Naive thymus-derived CD4-positive, alpha-beta T cell (primary cell): ENCODE measurements at regions not wholly inside any gene's neighbourhood (a gene's known extent, or its start where the extent isn't known, plus 50 kb on each side); places are given as distances from the start of the nearest gene placed in this dataset.
A peak's percentile ranks its signal among the peaks of the same experiment; 100 is the strongest.

Experiments
- ATAC-seq: fragments of 150-1000 bp; cut with Tn5 transposase; 2 replicates; pipeline ENCODE4 v1.10.0; 2021; ENCODE audit warnings: mild to moderate bottlenecking, moderate library complexity
- CTCF ChIA-PET: fragments of 350-600 bp; sonication (Branson Sonifier 250); formaldehyde crosslinking; loops from one replicate; lab custom pipeline; 2021; ENCODE audit warnings: antibody characterized with exemption; lab: Charles Lee
- POLR2A ChIA-PET: fragments of 350-600 bp; sonication (Branson Sonifier 250); formaldehyde crosslinking; loops from one replicate; lab custom pipeline; 2021; ENCODE audit warnings: antibody characterized with exemption, inconsistent platforms; lab: Charles Lee
- DNase-seq, 9 donors: peaks; one replicate each; pipeline versions ENCODE4 v3.0.0 to v3.0.0-alpha.2; 2020 to 2022; ENCODE audit warnings: mixed read lengths in 1 of 9
- H3K27ac ChIP-seq: one replicate; pipeline ENCODE4 v1.7.0; 2013; ENCODE audit warnings: mild to moderate bottlenecking, low read depth, low read length, moderate library complexity
- H3K27me3 ChIP-seq, 2 donors: one replicate each; pipeline ENCODE4 v1.7.0; 2013; ENCODE audit warnings: low read length in 2 of 2, mild to moderate bottlenecking in 2 of 2, moderate library complexity in 2 of 2; ENCODE audit not compliant: control insufficient read depth in 2 of 2, insufficient read depth in 2 of 2
- H3K36me3 ChIP-seq, 3 experiments: 1 replicate in 2 of 3; 2 replicates in 1 of 3; pipeline ENCODE4 v1.7.0; 2013; ENCODE audit warnings: low read length in 3 of 3, mild to moderate bottlenecking in 3 of 3, moderate library complexity in 1 of 3; ENCODE audit not compliant: insufficient read depth in 3 of 3, control insufficient read depth in 2 of 3
- H3K4me1 ChIP-seq, 2 donors: one replicate each; pipeline ENCODE4 v1.7.0; 2013; ENCODE audit warnings: low read length in 2 of 2, mild to moderate bottlenecking in 2 of 2, moderate library complexity in 1 of 2; ENCODE audit not compliant: control insufficient read depth in 2 of 2, insufficient read depth in 2 of 2
- H3K4me3 ChIP-seq: 2 replicates; pipeline ENCODE4 v1.7.0; 2013; ENCODE audit warnings: mild to moderate bottlenecking, low read length
- H3K9me3 ChIP-seq, 3 experiments: 1 replicate in 2 of 3; 2 replicates in 1 of 3; pipeline ENCODE4 v1.7.0; 2013; ENCODE audit warnings: low read length in 3 of 3; ENCODE audit not compliant: control insufficient read depth in 2 of 3
- H3K27ac Mint-ChIP-seq, 9 donors: one replicate each; pipeline ENCODE4 v1.8.0; 2020 to 2022; ENCODE audit warnings: mixed read lengths in 9 of 9, mild to moderate bottlenecking in 8 of 9, moderate library complexity in 5 of 9, inconsistent platforms in 2 of 9
- H3K27me3 Mint-ChIP-seq, 5 donors: one replicate each; pipeline ENCODE4 v1.8.0; 2021 to 2022; ENCODE audit warnings: mixed read lengths in 5 of 5, mild to moderate bottlenecking in 1 of 5
- H3K36me3 Mint-ChIP-seq, 5 donors: one replicate each; pipeline ENCODE4 v1.8.0; 2020 to 2022; ENCODE audit warnings: mixed read lengths in 5 of 5, mild to moderate bottlenecking in 3 of 5, inconsistent platforms in 1 of 5
- H3K4me1 Mint-ChIP-seq, 7 donors: one replicate each; pipeline ENCODE4 v1.8.0; 2020 to 2022; ENCODE audit warnings: mixed read lengths in 7 of 7, mild to moderate bottlenecking in 3 of 7, inconsistent platforms in 1 of 7
- H3K4me3 Mint-ChIP-seq, 10 donors: one replicate each; pipeline ENCODE4 v1.8.0; 2020 to 2022; ENCODE audit warnings: mild to moderate bottlenecking in 10 of 10, mixed read lengths in 10 of 10, moderate library complexity in 6 of 10, inconsistent platforms in 2 of 10
- H3K9me3 Mint-ChIP-seq, 11 donors: one replicate each; pipeline ENCODE4 v1.8.0; 2020 to 2022; ENCODE audit warnings: mixed read lengths in 11 of 11, mild to moderate bottlenecking in 4 of 11, inconsistent platforms in 1 of 11, moderate library complexity in 1 of 11
- intact Hi-C, 2 donors: fragments of 100-400 bp; cut with micrococcal nuclease; formaldehyde crosslinking; loops; one replicate each; pipeline ENCODE4 v1.15.1; 2023

- no peak for ATAC-seq
- Mint-ChIP-seq H3K27me3 (no peaks in the 10 kb centered on the region), H3K36me3 (no peaks in the 10 kb centered on the region), H3K27ac (no peak overlapping the region), H3K9me3 (peaks cover 0 to 11% (median 2%) of the 10 kb centered on the region in 11 donors), H3K4me3 (no peak overlapping the region), H3K4me1 (no peaks in the 10 kb centered on the region)
- Histone ChIP-seq H3K4me3 (no peak overlapping the region), H3K36me3 (no peaks in the 10 kb centered on the region), H3K27me3 (no peaks in the 10 kb centered on the region), H3K27ac (no peak overlapping the region), H3K9me3 (no peaks in the 10 kb centered on the region), H3K4me1 (no peaks in the 10 kb centered on the region)
- DNase-seq: no peak
- ChIA-PET CTCF (no interaction called here), POLR2A (no interaction called here)
- intact Hi-C loops: no loop called here
Measured at GRCh38 chr2:103367877-103368276, 606.0 kb downstream of the TMEM182 start.

GRCh38 chr2:103383541-103383940, 621.7 kb downstream of the TMEM182 start:
- Histone ChIP-seq H3K4me3 (no peak overlapping the region), H3K27me3 (no peaks in the 10 kb centered on the region), H3K9me3 (no peaks in the 10 kb centered on the region), H3K4me1 (no peaks in the 10 kb centered on the region), H3K27ac (no peak overlapping the region), H3K36me3 (no peaks in the 10 kb centered on the region)
- POLR2A ChIA-PET: no interaction called here
- Mint-ChIP-seq H3K36me3 (no peaks in the 10 kb centered on the region), H3K9me3 (peaks cover 0 to 21% (median 7%) of the 10 kb centered on the region in 11 donors), H3K27ac (no peak overlapping the region), H3K27me3 (no peaks in the 10 kb centered on the region), H3K4me3 (no peak overlapping the region), H3K4me1 (no peaks in the 10 kb centered on the region)
- intact Hi-C loops: no loop called here
- CTCF ChIA-PET: interaction anchor here (0.6 kb wide), 1 partner anchor 18 kb away, joined by 3 read pairs; no protein-coding TSS in a partner anchor
- ATAC-seq: no peak
- DNase-seq: no peak

- POLR2A ChIA-PET: no interaction called here
- Mint-ChIP-seq H3K9me3 (peaks cover 0 to 13% (median 4%) of the 10 kb centered on the region in 11 donors), H3K27me3 (no peaks in the 10 kb centered on the region), H3K4me3 (no peak overlapping the region), H3K4me1 (no peaks in the 10 kb centered on the region), H3K36me3 (no peaks in the 10 kb centered on the region), H3K27ac (no peak overlapping the region)
- no peak for ATAC-seq
- Histone ChIP-seq H3K27ac (no peak overlapping the region), H3K4me3 (no peak overlapping the region), H3K9me3 (no peaks in the 10 kb centered on the region), H3K27me3 (no peaks in the 10 kb centered on the region), H3K36me3 (no peaks in the 10 kb centered on the region), H3K4me1 (no peaks in the 10 kb centered on the region)
- no peak for DNase-seq
- intact Hi-C loops: no loop called here
- CTCF ChIA-PET: no interaction called here
Measured at GRCh38 chr2:103386872-103387271, 625.0 kb downstream of the TMEM182 start.

- Histone ChIP-seq H3K4me1 (no peaks in the 10 kb centered on the region), H3K4me3 (no peak overlapping the region), H3K36me3 (no peaks in the 10 kb centered on the region), H3K9me3 (no peaks in the 10 kb centered on the region), H3K27ac (no peak overlapping the region), H3K27me3 (no peaks in the 10 kb centered on the region)
- H3K9me3 Mint-ChIP-seq: peaks cover 0 to 10% (median 4%) of the 10 kb centered on the region in 11 donors
- no peaks in the 10 kb centered on the region for H3K4me1 Mint-ChIP-seq
- no peak overlapping the region for H3K27ac Mint-ChIP-seq
- ATAC-seq (no peak), DNase-seq (no peak)
- intact Hi-C loops: no loop called here
- no peak overlapping the region for H3K4me3 Mint-ChIP-seq
- ChIA-PET POLR2A (no interaction called here), CTCF (no interaction called here)
- no peaks in the 10 kb centered on the region for H3K27me3 Mint-ChIP-seq
- no peaks in the 10 kb centered on the region for H3K36me3 Mint-ChIP-seq
Measured at GRCh38 chr2:103387888-103388287, 626.1 kb downstream of the TMEM182 start.

- Histone ChIP-seq H3K36me3 (no peaks in the 10 kb centered on the region), H3K27ac (no peak overlapping the region), H3K9me3 (no peaks in the 10 kb centered on the region), H3K4me1 (no peaks in the 10 kb centered on the region), H3K4me3 (no peak overlapping the region), H3K27me3 (no peaks in the 10 kb centered on the region)
- no peaks in the 10 kb centered on the region for H3K4me1 Mint-ChIP-seq
- peaks cover 0 to 4% (median 0%) of the 10 kb centered on the region in 5 donors for H3K36me3 Mint-ChIP-seq
- ATAC-seq (no peak), DNase-seq (no peak)
- peaks cover 0 to 7% (median 3%) of the 10 kb centered on the region in 11 donors for H3K9me3 Mint-ChIP-seq
- H3K27ac Mint-ChIP-seq: peak overlapping the region in 1 of 9 donors; percentile 46
- H3K27me3 Mint-ChIP-seq: no peaks in the 10 kb centered on the region
- CTCF ChIA-PET: no interaction called here
- no peak overlapping the region for H3K4me3 Mint-ChIP-seq
- intact Hi-C loops: no loop called here
- POLR2A ChIA-PET: no interaction called here
Measured at GRCh38 chr2:103396152-103396551, 634.3 kb downstream of the TMEM182 start.

GRCh38 chr2:103401621-103402020, 639.8 kb downstream of the TMEM182 start:
- ChIA-PET CTCF (no interaction called here), POLR2A (no interaction called here)
- ATAC-seq (no peak), DNase-seq (no peak)
- Mint-ChIP-seq H3K9me3 (peaks cover 0 to 7% (median 0%) of the 10 kb centered on the region in 11 donors), H3K27me3 (no peaks in the 10 kb centered on the region), H3K27ac (no peak overlapping the region), H3K36me3 (no peaks in the 10 kb centered on the region), H3K4me1 (no peaks in the 10 kb centered on the region), H3K4me3 (no peak overlapping the region)
- Histone ChIP-seq H3K4me1 (no peaks in the 10 kb centered on the region), H3K27ac (no peak overlapping the region), H3K27me3 (no peaks in the 10 kb centered on the region), H3K9me3 (no peaks in the 10 kb centered on the region), H3K4me3 (no peak overlapping the region), H3K36me3 (no peaks in the 10 kb centered on the region)
- intact Hi-C loops: no loop called here

- ATAC-seq (no peak), DNase-seq (no peak)
- Histone ChIP-seq H3K27ac (no peak overlapping the region), H3K27me3 (no peaks in the 10 kb centered on the region), H3K36me3 (no peaks in the 10 kb centered on the region), H3K9me3 (no peaks in the 10 kb centered on the region), H3K4me1 (no peaks in the 10 kb centered on the region), H3K4me3 (no peak overlapping the region)
- no peak overlapping the region for H3K4me3 Mint-ChIP-seq
- POLR2A ChIA-PET: no interaction called here
- CTCF ChIA-PET: no interaction called here
- no peak overlapping the region for H3K27ac Mint-ChIP-seq
- H3K4me1 Mint-ChIP-seq: no peaks in the 10 kb centered on the region
- intact Hi-C loops: no loop called here
- H3K27me3 Mint-ChIP-seq: no peaks in the 10 kb centered on the region
- peaks cover 0 to 5% (median 0%) of the 10 kb centered on the region in 11 donors for H3K9me3 Mint-ChIP-seq
- H3K36me3 Mint-ChIP-seq: no peaks in the 10 kb centered on the region
Measured at GRCh38 chr2:103402336-103402735, 640.5 kb downstream of the TMEM182 start.
